ENCODE measurements at regions not wholly inside any gene's neighbourhood (a gene's known extent, or its start where the extent isn't known, plus 50 kb on each side); places are given as distances from the start of the nearest gene placed in this dataset.

GRCh38 chr13:65032825-65033224 is 2197.3 kb downstream of the PCDH9 start:
- no peak for TF ChIP-seq CTCF (IDR thresholded peaks at IDR 0.05)
- no peak for TF ChIP-seq POLR2AphosphoS5 (IDR thresholded peaks at IDR 0.05)
- no peak for TF ChIP-seq POLR2A (IDR thresholded peaks at IDR 0.05)
- no peaks in the 10 kb centered on the region for H3K4me1 ChIP-seq (replicated peaks)
- DNase-seq (ENCODE audit: low spot score) = no peak
- WGBS = 81% methylated on average over 2 of the region's 2 CpGs
- intact Hi-C loops (cut with DNase I) = no loop called here
- H3K27me3 ChIP-seq (replicated peaks; ENCODE audit: insufficient read depth) = no peaks in the 10 kb centered on the region
- H3K27ac ChIP-seq = no peak overlapping the region
- H3K36me3 ChIP-seq = no peaks in the 10 kb centered on the region
- H3K4me3 ChIP-seq = no peak overlapping the region
- no peaks in the 10 kb centered on the region for H3K9me3 ChIP-seq

GRCh38 chr13:65028101-65028500 is 2202.0 kb downstream of the PCDH9 start:
- H3K4me1 ChIP-seq (replicated peaks) = no peaks in the 10 kb centered on the region
- DNase-seq (ENCODE audit: low spot score) = no peak
- H3K27ac ChIP-seq = no peak overlapping the region
- H3K4me3 ChIP-seq = no peak overlapping the region
- 98% methylated on average over 1 of the region's 1 CpG for WGBS
- no peaks in the 10 kb centered on the region for H3K27me3 ChIP-seq (replicated peaks; ENCODE audit: insufficient read depth)
- TF ChIP-seq CTCF (IDR thresholded peaks at IDR 0.05) = no peak
- TF ChIP-seq POLR2A (IDR thresholded peaks at IDR 0.05) = no peak
- TF ChIP-seq POLR2AphosphoS5 (IDR thresholded peaks at IDR 0.05) = no peak
- H3K9me3 ChIP-seq = no peaks in the 10 kb centered on the region
- intact Hi-C loops (cut with DNase I) = no loop called here
- H3K36me3 ChIP-seq = no peaks in the 10 kb centered on the region

GRCh38 chr13:65026505-65026904 is 2203.6 kb downstream of the PCDH9 start:
- no peak for TF ChIP-seq CTCF (IDR thresholded peaks at IDR 0.05)
- no peak for TF ChIP-seq POLR2AphosphoS5 (IDR thresholded peaks at IDR 0.05)
- TF ChIP-seq POLR2A (IDR thresholded peaks at IDR 0.05) = no peak
- intact Hi-C loops (cut with DNase I) = no loop called here
- DNase-seq (ENCODE audit: low spot score) = no peak
- 74% methylated on average over 2 of the region's 2 CpGs for WGBS
- Histone ChIP-seq H3K27me3 (replicated peaks; ENCODE audit: insufficient read depth) (no peaks in the 10 kb centered on the region), H3K4me3 (no peak overlapping the region), H3K4me1 (replicated peaks) (no peaks in the 10 kb centered on the region), H3K9me3 (no peaks in the 10 kb centered on the region), H3K36me3 (no peaks in the 10 kb centered on the region), H3K27ac (no peak overlapping the region)

GRCh38 chr13:65011378-65011777 is 2218.8 kb downstream of the PCDH9 start:
- no peaks in the 10 kb centered on the region for H3K9me3 ChIP-seq
- intact Hi-C loops (cut with DNase I) = no loop called here
- no peaks in the 10 kb centered on the region for H3K27me3 ChIP-seq (replicated peaks; ENCODE audit: insufficient read depth)
- no peak overlapping the region for H3K27ac ChIP-seq
- no peaks in the 10 kb centered on the region for H3K4me1 ChIP-seq (replicated peaks)
- H3K36me3 ChIP-seq = no peaks in the 10 kb centered on the region
- 16% methylated on average over 3 of the region's 3 CpGs for WGBS
- TF ChIP-seq CTCF (IDR thresholded peaks at IDR 0.05) (no peak), POLR2A (IDR thresholded peaks at IDR 0.05) (no peak), POLR2AphosphoS5 (IDR thresholded peaks at IDR 0.05) (no peak)
- DNase-seq (ENCODE audit: low spot score) = no peak
- no peak overlapping the region for H3K4me3 ChIP-seq

GRCh38 chr13:64997438-64997837 is 2232.7 kb downstream of the PCDH9 start:
- H3K27me3 ChIP-seq (replicated peaks; ENCODE audit: insufficient read depth) = no peaks in the 10 kb centered on the region
- no peak overlapping the region for H3K4me3 ChIP-seq
- no peaks in the 10 kb centered on the region for H3K4me1 ChIP-seq (replicated peaks)
- DNase-seq (ENCODE audit: low spot score) = no peak
- intact Hi-C loops (cut with DNase I) = no loop called here
- H3K9me3 ChIP-seq = no peaks in the 10 kb centered on the region
- no peaks in the 10 kb centered on the region for H3K36me3 ChIP-seq
- H3K27ac ChIP-seq = no peak overlapping the region
- no peak for TF ChIP-seq POLR2A (IDR thresholded peaks at IDR 0.05)
- peak in 1 of 4 experiments; percentile 16 for TF ChIP-seq CTCF (IDR thresholded peaks at IDR 0.05)
- 37% methylated on average over 5 of the region's 5 CpGs for WGBS

Data from prostate gland (tissue), 2 donors.